ENCODE measurements at regions not wholly inside any gene's neighbourhood (a gene's known extent, or its start where the extent isn't known, plus 50 kb on each side); places are given as distances from the start of the nearest gene placed in this dataset.

DNA sequence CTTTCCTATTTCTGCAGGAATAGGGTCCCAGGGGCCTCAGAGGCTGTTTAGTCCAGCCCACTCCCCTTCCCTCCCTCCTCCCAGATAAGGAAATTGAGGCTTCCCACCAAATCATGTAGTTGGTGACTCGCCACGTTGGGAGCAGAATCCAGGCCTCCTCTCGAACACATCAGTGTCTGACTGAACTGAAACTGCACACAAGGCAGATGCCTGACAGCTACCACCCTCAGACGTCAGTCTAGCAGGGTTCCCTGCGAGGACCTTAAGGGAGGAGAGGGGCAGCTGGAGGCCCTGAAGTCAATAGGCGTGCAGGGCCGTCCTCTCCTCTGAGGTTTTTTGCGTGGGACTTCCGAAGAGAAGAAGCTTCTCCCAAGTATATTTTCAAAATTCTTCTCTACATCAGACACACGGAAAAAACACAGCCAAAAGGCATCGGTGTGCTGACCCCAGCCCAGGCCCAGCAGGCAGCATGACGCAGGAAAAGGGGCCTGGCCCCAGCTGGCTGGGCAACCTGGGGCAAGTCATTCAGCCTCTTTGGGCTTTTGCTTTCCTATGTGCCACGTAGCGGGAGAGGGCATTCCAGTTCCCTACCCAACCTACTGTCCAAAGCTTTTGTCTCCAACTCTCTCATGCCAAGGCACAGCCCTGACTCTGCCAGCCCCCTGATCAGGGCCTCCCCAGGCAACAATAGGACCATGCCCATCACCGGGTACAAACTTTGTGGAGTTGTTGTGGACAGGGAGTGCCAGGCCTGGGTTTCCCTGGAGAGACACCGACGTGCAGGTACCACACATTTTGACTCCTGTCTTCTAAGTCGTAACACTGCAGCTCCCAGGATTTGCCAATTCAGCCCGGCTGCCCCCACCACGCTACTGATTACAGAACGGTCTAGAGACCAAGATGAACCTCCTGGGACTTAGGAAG lies 283.1 kb downstream of the XXYLT1 start:
- Histone ChIP-seq H3K4me1 (ENCODE audit: insufficient read depth, low read length) (peaks cover 22% of the 10 kb centered on the region), H3K27ac (ENCODE audit: extremely low read length, insufficient read depth, low read length) (no peak overlapping the region), H3K9me3 (ENCODE audit: low read length) (no peaks in the 10 kb centered on the region), H2AFZ (ENCODE audit: low read length) (no peak overlapping the region), H4K20me1 (ENCODE audit: insufficient read depth, low read length) (no peaks in the 10 kb centered on the region), H3K4me3 (replicated peaks in 1 of 3; ENCODE audit: insufficient read depth in 1 of 3, low read depth in 2 of 3, low read length in 3 of 3) (no peak overlapping the region), H3K9ac (ENCODE audit: insufficient read depth, low read depth, low read length) (no peak overlapping the region), H3K27me3 (ENCODE audit: control insufficient read depth in 1 of 2, insufficient read depth in 2 of 2, low read length in 2 of 2) (peaks cover 5 to 11% of the 10 kb centered on the region in 2 experiments; a peak in 3 of 5 replicates), H3K4me2 (ENCODE audit: low read depth, low read length) (no peak overlapping the region), H3K79me2 (ENCODE audit: insufficient read depth, low read length) (no peaks in the 10 kb centered on the region), H3K36me3 (replicated peaks in 1 of 2; ENCODE audit: control insufficient read depth in 1 of 2, insufficient read depth in 2 of 2, low read length in 2 of 2) (no peaks in the 10 kb centered on the region)
- in situ Hi-C loops (cut with HindIII; ENCODE audit: extremely low pct_ligation_motif_present, low pct_unique_long_range_greater_than_20kb) (no loop called here), intact Hi-C loops (cut with micrococcal nuclease; ENCODE audit: unreplicated experiment) (no loop called here)
- TF ChIP-seq POGZ (CRISPR knock-in tag; IDR thresholded peaks at IDR 0.05): no peak
- TF ChIP-seq BCLAF1 (IDR thresholded peaks at IDR 0.05): no peak
- no peak for TF ChIP-seq HHEX (CRISPR knock-in tag; IDR thresholded peaks at IDR 0.05)
- TF ChIP-seq MXD4 (CRISPR knock-in tag; IDR thresholded peaks at IDR 0.05): no peak
- no peak for FAIRE-seq
- 67% methylated on average over 16 of the region's 21 CpGs for WGBS (ENCODE audit: low lambda C conversion rate)
- DNase-seq (ENCODE audit: low spot score): no peak
- CTCF ChIA-PET (ENCODE audit: low intra/inter-chr PET ratio, low total read pairs): no interaction called here
- POLR2A ChIA-PET: no interaction called here
- BruUV-seq (replicated peaks): no TSS peak
- ATAC-seq: no peak
